ENCODE measurements at regions not wholly inside any gene's neighbourhood (a gene's known extent, or its start where the extent isn't known, plus 50 kb on each side); places are given as distances from the start of the nearest gene placed in this dataset.

DNA sequence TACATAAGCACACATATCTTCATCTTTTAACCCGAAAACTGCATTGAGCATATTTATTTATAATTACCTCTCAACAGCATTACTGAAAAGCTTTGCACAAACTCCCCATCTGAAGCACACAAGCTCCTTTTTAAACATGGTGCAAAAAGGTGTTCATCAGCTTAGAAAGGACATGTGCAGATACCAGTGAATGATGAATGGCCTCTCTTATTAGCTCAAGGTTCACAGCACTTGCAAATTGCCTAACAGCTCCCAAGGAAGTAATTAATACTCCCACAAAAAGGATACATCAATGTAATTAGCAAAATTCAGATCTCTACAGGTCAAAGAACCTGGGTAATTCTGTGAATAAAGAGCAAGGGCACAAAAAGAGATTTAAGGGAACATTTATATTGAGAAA lies 422.0 kb downstream of the HINT1 start:
- Histone ChIP-seq H3K9me3 (ENCODE audit: low read depth) (no peaks in the 10 kb centered on the region), H2AFZ (no peak overlapping the region), H3K4me1 (ENCODE audit: insufficient read depth) (no peaks in the 10 kb centered on the region), H3K4me2 (no peak overlapping the region), H3K4me3 (no peak overlapping the region), H3K27ac (no peak overlapping the region), H3K79me2 (no peaks in the 10 kb centered on the region), H4K20me1 (ENCODE audit: insufficient read depth, poor library complexity, severe bottlenecking) (no peaks in the 10 kb centered on the region), H3K36me3 (replicated peaks; ENCODE audit: insufficient read depth, low read depth) (no peaks in the 10 kb centered on the region), H3K27me3 (no peaks in the 10 kb centered on the region), H3K9me2 (replicated peaks; ENCODE audit: insufficient read depth) (no peaks in the 10 kb centered on the region)
- WGBS (ENCODE audit: low lambda C conversion rate, missing lambda C conversion rate): 71% methylated on average over 1 of the region's 1 CpG
- TF ChIP-seq EZH2 (IDR thresholded peaks at IDR 0.05; ENCODE audit: borderline replicate concordance) (no peak), EZH2phosphoT487 (IDR thresholded peaks at IDR 0.05; ENCODE audit: low read depth, severe bottlenecking, unreplicated experiment) (no peak), CTCF (IDR thresholded peaks at IDR 0.05; ENCODE audit: poor library complexity) (no peak)
- DNase-seq (ENCODE audit: low spot score): no peak

- WGBS (ENCODE audit: low lambda C conversion rate, missing lambda C conversion rate): 81% methylated on average over 5 of the region's 5 CpGs
- TF ChIP-seq EZH2 (IDR thresholded peaks at IDR 0.05; ENCODE audit: borderline replicate concordance): no peak
- TF ChIP-seq EZH2phosphoT487 (IDR thresholded peaks at IDR 0.05; ENCODE audit: low read depth, severe bottlenecking, unreplicated experiment): no peak
- no peak for TF ChIP-seq CTCF (IDR thresholded peaks at IDR 0.05; ENCODE audit: poor library complexity)
- H3K27ac ChIP-seq: no peak overlapping the region
- H3K27me3 ChIP-seq: no peaks in the 10 kb centered on the region
- H2AFZ ChIP-seq: no peak overlapping the region
- DNase-seq (ENCODE audit: low spot score): no peak
- no peaks in the 10 kb centered on the region for H4K20me1 ChIP-seq (ENCODE audit: insufficient read depth, poor library complexity, severe bottlenecking)
- no peak overlapping the region for H3K4me2 ChIP-seq
- no peaks in the 10 kb centered on the region for H3K36me3 ChIP-seq (replicated peaks; ENCODE audit: insufficient read depth, low read depth)
- no peaks in the 10 kb centered on the region for H3K9me2 ChIP-seq (replicated peaks; ENCODE audit: insufficient read depth)
- no peaks in the 10 kb centered on the region for H3K79me2 ChIP-seq
- no peaks in the 10 kb centered on the region for H3K4me1 ChIP-seq (ENCODE audit: insufficient read depth)
- no peak overlapping the region for H3K4me3 ChIP-seq
- no peaks in the 10 kb centered on the region for H3K9me3 ChIP-seq (ENCODE audit: low read depth)
These were observed 424.9 kb downstream of the HINT1 start for GRCh38 chr5:130740047-130740569.

GRCh38 chr5:130731839-130732238 lies 433.2 kb downstream of the HINT1 start:
- DNase-seq (ENCODE audit: low spot score): no peak
- TF ChIP-seq EZH2phosphoT487 (IDR thresholded peaks at IDR 0.05; ENCODE audit: low read depth, severe bottlenecking, unreplicated experiment): no peak
- TF ChIP-seq CTCF (IDR thresholded peaks at IDR 0.05; ENCODE audit: poor library complexity): no peak
- no peak for TF ChIP-seq EZH2 (IDR thresholded peaks at IDR 0.05; ENCODE audit: borderline replicate concordance)

GRCh38 chr5:130729541-130729940 lies 435.5 kb downstream of the HINT1 start:
- no peak overlapping the region for H3K4me3 ChIP-seq
- no peak overlapping the region for H3K27ac ChIP-seq
- no peaks in the 10 kb centered on the region for H3K79me2 ChIP-seq
- no peak for DNase-seq (ENCODE audit: low spot score)
- no peak overlapping the region for H2AFZ ChIP-seq
- H4K20me1 ChIP-seq (ENCODE audit: insufficient read depth, poor library complexity, severe bottlenecking): no peaks in the 10 kb centered on the region
- no peaks in the 10 kb centered on the region for H3K4me1 ChIP-seq (ENCODE audit: insufficient read depth)
- TF ChIP-seq CTCF (IDR thresholded peaks at IDR 0.05; ENCODE audit: poor library complexity) (no peak), EZH2phosphoT487 (IDR thresholded peaks at IDR 0.05; ENCODE audit: low read depth, severe bottlenecking, unreplicated experiment) (no peak), EZH2 (IDR thresholded peaks at IDR 0.05; ENCODE audit: borderline replicate concordance) (no peak)
- no peaks in the 10 kb centered on the region for H3K9me3 ChIP-seq (ENCODE audit: low read depth)
- H3K4me2 ChIP-seq: no peak overlapping the region
- WGBS (ENCODE audit: low lambda C conversion rate, missing lambda C conversion rate): 81% methylated on average over 2 of the region's 2 CpGs
- no peaks in the 10 kb centered on the region for H3K9me2 ChIP-seq (replicated peaks; ENCODE audit: insufficient read depth)
- H3K36me3 ChIP-seq (replicated peaks; ENCODE audit: insufficient read depth, low read depth): no peaks in the 10 kb centered on the region
- H3K27me3 ChIP-seq: no peaks in the 10 kb centered on the region

More at GRCh38 chr5:130731839-130732238, 433.2 kb downstream of the HINT1 start:
- no peaks in the 10 kb centered on the region for H3K27me3 ChIP-seq
- no peaks in the 10 kb centered on the region for H3K79me2 ChIP-seq
- H4K20me1 ChIP-seq (ENCODE audit: insufficient read depth, poor library complexity, severe bottlenecking): no peaks in the 10 kb centered on the region
- H3K27ac ChIP-seq: no peak overlapping the region
- WGBS (ENCODE audit: low lambda C conversion rate, missing lambda C conversion rate): 93% methylated on average over 4 of the region's 4 CpGs
- no peaks in the 10 kb centered on the region for H3K9me3 ChIP-seq (ENCODE audit: low read depth)
- H3K9me2 ChIP-seq (replicated peaks; ENCODE audit: insufficient read depth): no peaks in the 10 kb centered on the region
- H3K4me3 ChIP-seq: no peak overlapping the region
- H2AFZ ChIP-seq: no peak overlapping the region
- no peak overlapping the region for H3K4me2 ChIP-seq
- no peaks in the 10 kb centered on the region for H3K36me3 ChIP-seq (replicated peaks; ENCODE audit: insufficient read depth, low read depth)
- H3K4me1 ChIP-seq (ENCODE audit: insufficient read depth): no peaks in the 10 kb centered on the region

Data from hepatocyte (in vitro differentiated cells).